Breast epithelium (tissue), 3 donors: ENCODE measurements at regions not wholly inside any gene's neighbourhood (a gene's known extent, or its start where the extent isn't known, plus 50 kb on each side); places are given as distances from the start of the nearest gene placed in this dataset.

Source experiments
- CTCF ChIP-seq, 3 donors: fragments of 450-650 bp; IDR thresholded peaks; one replicate each; pipeline ENCODE4 v1.5.1; 2016 to 2017; ENCODE audit warnings: antibody characterized with exemption in 3 of 3, mild to moderate bottlenecking in 3 of 3, moderate library complexity in 3 of 3
- POLR2A ChIP-seq: fragments of 450-650 bp; IDR thresholded peaks from one replicate; pipeline ENCODE4 v1.6.1; 2016; ENCODE audit warnings: antibody characterized with exemption, mild to moderate bottlenecking, moderate library complexity
- POLR2AphosphoS5 ChIP-seq, 3 donors: sonication (generic); formaldehyde crosslinking; IDR thresholded peaks; one replicate each; pipeline ENCODE4 v1.6.1; 2017; ENCODE audit warnings: antibody characterized with exemption in 3 of 3

GRCh38 chr20:24830649-24831048 is 118.4 kb upstream of the CST7 start:
- TF ChIP-seq POLR2A = no peak
- TF ChIP-seq CTCF (IDR thresholded peaks at IDR 0.05) = no peak
- no peak for TF ChIP-seq POLR2AphosphoS5 (IDR thresholded peaks at IDR 0.05)
